C4-2B (cell line): ENCODE measurements at regions not wholly inside any gene's neighbourhood (a gene's known extent, or its start where the extent isn't known, plus 50 kb on each side); places are given as distances from the start of the nearest gene placed in this dataset.

Experiments
- ZFX ChIP-seq: fragments of 450-650 bp; IDR thresholded peaks from 2 replicates; pipeline ENCODE4 v1.6.1; 2017
- TF ChIP-seq, protein P1 (sequence below): fragments of 450-650 bp; conservative IDR thresholded peaks from 2 replicates; pipeline ENCODE4 v1.5.1; 2017; ENCODE audit warnings: mild to moderate bottlenecking

DNA sequence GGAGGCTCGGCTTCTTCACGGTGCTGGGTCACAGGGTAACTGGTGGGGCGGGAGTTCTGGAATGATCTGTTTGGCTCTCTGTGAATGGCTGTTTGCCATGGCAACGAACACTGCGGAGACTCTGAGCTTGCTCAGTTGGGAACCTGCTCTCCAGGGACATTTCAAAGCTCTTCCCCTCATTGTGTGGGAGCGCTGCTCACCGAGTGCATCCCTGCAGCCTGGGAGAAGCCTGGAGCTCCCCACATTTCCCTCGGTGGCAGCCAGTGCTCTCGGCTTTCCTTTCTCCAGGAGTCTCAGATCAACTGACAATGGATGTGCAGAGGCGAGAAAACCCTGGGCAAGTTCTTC is 57.6 kb upstream of the CACUL1 start:
- TF ChIP-seq, protein P1, sequence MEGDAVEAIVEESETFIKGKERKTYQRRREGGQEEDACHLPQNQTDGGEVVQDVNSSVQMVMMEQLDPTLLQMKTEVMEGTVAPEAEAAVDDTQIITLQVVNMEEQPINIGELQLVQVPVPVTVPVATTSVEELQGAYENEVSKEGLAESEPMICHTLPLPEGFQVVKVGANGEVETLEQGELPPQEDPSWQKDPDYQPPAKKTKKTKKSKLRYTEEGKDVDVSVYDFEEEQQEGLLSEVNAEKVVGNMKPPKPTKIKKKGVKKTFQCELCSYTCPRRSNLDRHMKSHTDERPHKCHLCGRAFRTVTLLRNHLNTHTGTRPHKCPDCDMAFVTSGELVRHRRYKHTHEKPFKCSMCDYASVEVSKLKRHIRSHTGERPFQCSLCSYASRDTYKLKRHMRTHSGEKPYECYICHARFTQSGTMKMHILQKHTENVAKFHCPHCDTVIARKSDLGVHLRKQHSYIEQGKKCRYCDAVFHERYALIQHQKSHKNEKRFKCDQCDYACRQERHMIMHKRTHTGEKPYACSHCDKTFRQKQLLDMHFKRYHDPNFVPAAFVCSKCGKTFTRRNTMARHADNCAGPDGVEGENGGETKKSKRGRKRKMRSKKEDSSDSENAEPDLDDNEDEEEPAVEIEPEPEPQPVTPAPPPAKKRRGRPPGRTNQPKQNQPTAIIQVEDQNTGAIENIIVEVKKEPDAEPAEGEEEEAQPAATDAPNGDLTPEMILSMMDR = no peak
- TF ChIP-seq ZFX = no peak
